Activated CD4-positive, alpha-beta memory T cell treated with anti-CD3 and anti-CD28 coated beads for 36 hours (primary cell): ENCODE measurements at regions not wholly inside any gene's neighbourhood (a gene's known extent, or its start where the extent isn't known, plus 50 kb on each side); places are given as distances from the start of the nearest gene placed in this dataset.

Experiments
- CTCF ChIA-PET: fragments of 350-600 bp; sonication (Branson Sonifier 250); formaldehyde crosslinking; loops from one replicate; lab custom pipeline; 2021; ENCODE audit warnings: antibody characterized with exemption, inconsistent platforms; lab: Charles Lee
- POLR2A ChIA-PET: fragments of 350-600 bp; sonication (Branson Sonifier 250); formaldehyde crosslinking; loops from one replicate; lab custom pipeline; 2021; ENCODE audit warnings: antibody characterized with exemption; lab: Charles Lee
- DNase-seq: peaks from one replicate; pipeline ENCODE4 v3.0.0-alpha.2; 2020
- H3K27ac Mint-ChIP-seq: one replicate; pipeline ENCODE4 v1.8.0; 2021; ENCODE audit warnings: mixed read lengths
- H3K27me3 Mint-ChIP-seq: one replicate; pipeline ENCODE4 v1.8.0; 2021; ENCODE audit warnings: mixed read lengths
- H3K36me3 Mint-ChIP-seq: one replicate; pipeline ENCODE4 v1.8.0; 2021; ENCODE audit warnings: mixed read lengths
- H3K4me1 Mint-ChIP-seq: one replicate; pipeline ENCODE4 v1.8.0; 2021; ENCODE audit warnings: low read depth, mixed read lengths
- H3K4me3 Mint-ChIP-seq: one replicate; pipeline ENCODE4 v1.8.0; 2021; ENCODE audit warnings: mild to moderate bottlenecking, mixed read lengths
- H3K9me3 Mint-ChIP-seq: one replicate; pipeline ENCODE4 v1.8.0; 2021; ENCODE audit warnings: mixed read lengths
- intact Hi-C: fragments of 100-400 bp; cut with micrococcal nuclease; formaldehyde crosslinking; loops from one replicate; pipeline ENCODE4 v1.15.1; 2023

- Mint-ChIP-seq H3K36me3 (no peaks in the 10 kb centered on the region), H3K27me3 (no peaks in the 10 kb centered on the region), H3K27ac (no peak overlapping the region), H3K4me3 (no peak overlapping the region), H3K4me1 (no peaks in the 10 kb centered on the region), H3K9me3 (peaks cover 10% of the 10 kb centered on the region)
- intact Hi-C loops, result no loop called here
- DNase-seq, result no peak
- ChIA-PET POLR2A (no interaction called here), CTCF (no interaction called here)
Observed at GRCh38 chr13:56861476-56861875, 279.2 kb upstream of the PRR20A start.

GRCh38 chr13:56864451-56864850, 276.3 kb upstream of the PRR20A start:
- CTCF ChIA-PET, result no interaction called here
- Mint-ChIP-seq H3K9me3 (peaks cover 16% of the 10 kb centered on the region), H3K27me3 (no peaks in the 10 kb centered on the region), H3K27ac (no peak overlapping the region), H3K4me3 (no peak overlapping the region), H3K4me1 (no peaks in the 10 kb centered on the region), H3K36me3 (no peaks in the 10 kb centered on the region)
- intact Hi-C loops, result no loop called here
- POLR2A ChIA-PET, result no interaction called here
- no peak for DNase-seq

DNA sequence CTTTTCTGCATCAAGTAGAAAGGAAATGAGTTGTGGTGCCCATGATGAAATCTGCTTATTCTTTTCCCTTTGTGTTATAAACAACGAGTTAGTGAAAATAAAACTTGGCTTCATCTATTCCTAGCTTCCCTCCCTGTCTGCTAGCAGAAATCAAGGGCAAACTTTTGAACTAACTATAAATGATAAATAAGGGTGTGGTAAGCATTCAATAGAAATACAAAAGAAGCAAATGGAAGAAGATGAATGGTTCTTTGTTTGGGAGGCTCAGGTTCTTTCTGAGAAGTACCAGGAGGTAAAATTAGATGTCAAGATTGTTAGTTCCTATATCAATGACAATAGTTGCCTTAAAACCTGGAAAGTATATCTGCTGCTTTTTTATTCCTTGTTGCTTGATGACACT, 275.3 kb upstream of the PRR20A start:
- Mint-ChIP-seq H3K36me3 (no peaks in the 10 kb centered on the region), H3K27me3 (no peaks in the 10 kb centered on the region), H3K4me1 (no peaks in the 10 kb centered on the region), H3K9me3 (peaks cover 17% of the 10 kb centered on the region), H3K27ac (no peak overlapping the region), H3K4me3 (no peak overlapping the region)
- intact Hi-C loops, result no loop called here
- CTCF ChIA-PET, result no interaction called here
- no peak for DNase-seq
- POLR2A ChIA-PET, result no interaction called here

DNA sequence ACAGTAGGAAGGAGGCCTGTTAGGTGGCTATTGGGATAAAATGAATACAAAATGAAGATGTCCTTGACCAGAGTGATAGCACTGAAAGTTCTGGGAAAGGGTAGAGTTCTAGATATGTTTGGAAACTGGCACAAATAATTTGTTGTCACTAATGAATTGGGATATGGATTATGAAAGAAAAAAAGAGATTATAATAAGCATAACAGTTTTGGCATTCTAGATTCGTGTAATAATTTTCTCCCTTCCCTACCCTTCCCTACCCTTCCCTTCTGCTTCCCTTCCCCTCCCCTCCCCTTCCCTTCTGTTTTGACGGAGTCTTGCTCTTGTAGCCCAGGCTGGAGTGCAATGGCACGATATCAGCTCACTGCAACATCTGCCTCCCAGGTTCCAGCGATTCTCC, 271.0 kb upstream of the PRR20A start:
- ChIA-PET CTCF (no interaction called here), POLR2A (no interaction called here)
- Mint-ChIP-seq H3K36me3 (no peaks in the 10 kb centered on the region), H3K4me3 (no peak overlapping the region), H3K27me3 (no peaks in the 10 kb centered on the region), H3K27ac (no peak overlapping the region), H3K9me3 (peaks cover 10% of the 10 kb centered on the region), H3K4me1 (no peaks in the 10 kb centered on the region)
- intact Hi-C loops, result no loop called here
- no peak for DNase-seq

- no peaks in the 10 kb centered on the region for H3K4me1 Mint-ChIP-seq
- H3K36me3 Mint-ChIP-seq, result no peaks in the 10 kb centered on the region
- H3K9me3 Mint-ChIP-seq, result peaks cover 12% of the 10 kb centered on the region
- ChIA-PET CTCF (no interaction called here), POLR2A (no interaction called here)
- no peak overlapping the region for H3K4me3 Mint-ChIP-seq
- H3K27me3 Mint-ChIP-seq, result no peaks in the 10 kb centered on the region
- intact Hi-C loops, result no loop called here
- H3K27ac Mint-ChIP-seq, result no peak overlapping the region
- DNase-seq, result no peak
Observed at GRCh38 chr13:56886398-56886797, 254.3 kb upstream of the PRR20A start.

DNA sequence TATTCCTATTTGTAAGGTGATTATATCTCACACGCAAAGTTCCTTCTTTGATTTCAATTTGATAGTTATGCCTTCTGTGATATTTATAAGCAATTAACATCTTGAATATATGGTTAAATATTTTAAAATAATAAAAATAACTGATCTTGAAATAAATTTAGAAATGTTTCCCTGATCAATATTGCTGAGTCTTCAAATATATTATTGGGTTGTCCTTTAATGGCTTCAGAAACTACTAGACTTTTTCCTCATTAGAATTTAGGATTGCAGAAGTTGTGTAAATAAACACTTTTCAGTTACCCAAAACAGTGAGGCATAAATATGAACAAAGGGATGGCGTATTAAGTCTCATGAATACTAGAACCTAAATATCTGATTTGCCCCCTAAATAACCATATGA, 252.3 kb upstream of the PRR20A start:
- Mint-ChIP-seq H3K27ac (no peak overlapping the region), H3K27me3 (no peaks in the 10 kb centered on the region), H3K4me3 (no peak overlapping the region), H3K4me1 (no peaks in the 10 kb centered on the region), H3K36me3 (no peaks in the 10 kb centered on the region), H3K9me3 (peaks cover under 1% of the 10 kb centered on the region)
- intact Hi-C loops, result no loop called here
- ChIA-PET CTCF (no interaction called here), POLR2A (no interaction called here)
- no peak for DNase-seq

DNA sequence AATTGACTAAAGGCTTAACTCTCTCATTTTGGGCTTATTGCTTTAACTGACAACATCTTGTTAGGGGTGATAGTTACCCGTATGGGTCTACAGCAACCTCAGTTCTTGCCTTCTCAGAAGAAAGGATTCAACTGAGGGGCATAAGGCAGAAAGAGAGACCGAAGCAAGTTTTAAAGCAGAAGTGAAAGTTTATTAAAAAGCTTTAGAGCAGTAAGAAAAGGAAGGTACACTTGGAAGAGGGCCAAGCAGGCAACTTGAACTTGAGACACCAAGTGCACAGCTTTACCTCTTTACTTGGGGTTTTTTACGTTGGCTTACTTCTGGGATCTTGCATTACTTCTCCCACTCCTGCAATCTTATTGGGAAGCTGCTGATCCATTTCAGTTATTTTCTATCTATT, 246.9 kb upstream of the PRR20A start:
- no peaks in the 10 kb centered on the region for H3K36me3 Mint-ChIP-seq
- H3K4me1 Mint-ChIP-seq, result no peaks in the 10 kb centered on the region
- H3K27me3 Mint-ChIP-seq, result no peaks in the 10 kb centered on the region
- ChIA-PET POLR2A (no interaction called here), CTCF (no interaction called here)
- H3K9me3 Mint-ChIP-seq, result no peaks in the 10 kb centered on the region
- H3K4me3 Mint-ChIP-seq, result no peak overlapping the region
- intact Hi-C loops, result no loop called here
- DNase-seq, result no peak
- H3K27ac Mint-ChIP-seq, result no peak overlapping the region

DNA sequence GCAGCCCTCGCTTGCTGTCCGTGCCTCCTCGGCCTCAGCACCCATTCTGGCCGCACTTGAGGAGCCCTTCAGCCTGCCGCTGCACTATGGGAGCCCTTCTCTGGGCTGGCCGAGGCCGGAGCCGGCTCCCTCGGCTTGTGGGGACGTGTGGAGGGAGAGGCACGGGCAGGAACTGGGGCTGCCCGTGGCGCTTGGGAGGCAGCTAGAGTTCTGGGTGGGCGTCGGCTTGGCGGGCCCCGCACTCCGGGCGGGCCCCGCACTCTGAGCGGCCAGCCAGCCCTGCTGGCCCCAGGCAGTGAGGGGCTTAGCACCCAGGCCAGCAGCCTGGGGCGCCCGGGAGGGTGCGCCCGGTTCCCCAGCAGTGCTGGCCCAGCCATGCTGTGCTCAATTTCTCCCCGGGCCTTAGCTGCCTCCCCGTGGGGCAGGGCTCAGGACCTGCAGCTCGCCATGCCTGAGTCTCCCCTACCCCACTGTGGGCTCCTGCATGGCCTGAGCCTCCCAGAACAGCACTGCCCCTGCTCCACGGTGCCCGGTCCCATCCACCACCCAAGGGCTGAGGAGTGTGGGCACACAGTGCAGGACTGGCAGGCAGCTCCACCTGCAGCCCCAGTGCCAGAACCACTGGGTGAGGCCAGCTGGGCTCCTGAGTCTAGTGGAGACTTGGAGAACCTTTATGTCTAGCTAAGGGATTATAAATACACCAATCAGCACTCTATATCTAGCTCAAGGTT, 240.0 kb upstream of the PRR20A start:
- Mint-ChIP-seq H3K27me3 (no peaks in the 10 kb centered on the region), H3K27ac (no peak overlapping the region), H3K36me3 (no peaks in the 10 kb centered on the region), H3K4me1 (no peaks in the 10 kb centered on the region), H3K9me3 (peaks cover 14% of the 10 kb centered on the region), H3K4me3 (no peak overlapping the region)
- intact Hi-C loops, result no loop called here
- POLR2A ChIA-PET, result no interaction called here
- DNase-seq, result no peak
- CTCF ChIA-PET, result no interaction called here

- H3K27me3 Mint-ChIP-seq, result no peaks in the 10 kb centered on the region
- CTCF ChIA-PET, result no interaction called here
- POLR2A ChIA-PET, result no interaction called here
- H3K4me3 Mint-ChIP-seq, result no peak overlapping the region
- no peaks in the 10 kb centered on the region for H3K36me3 Mint-ChIP-seq
- no peak overlapping the region for H3K27ac Mint-ChIP-seq
- H3K4me1 Mint-ChIP-seq, result no peaks in the 10 kb centered on the region
- DNase-seq, result no peak
- intact Hi-C loops, result no loop called here
- peaks cover 14% of the 10 kb centered on the region for H3K9me3 Mint-ChIP-seq
Observed at GRCh38 chr13:56902276-56902675, 238.4 kb upstream of the PRR20A start.

DNA sequence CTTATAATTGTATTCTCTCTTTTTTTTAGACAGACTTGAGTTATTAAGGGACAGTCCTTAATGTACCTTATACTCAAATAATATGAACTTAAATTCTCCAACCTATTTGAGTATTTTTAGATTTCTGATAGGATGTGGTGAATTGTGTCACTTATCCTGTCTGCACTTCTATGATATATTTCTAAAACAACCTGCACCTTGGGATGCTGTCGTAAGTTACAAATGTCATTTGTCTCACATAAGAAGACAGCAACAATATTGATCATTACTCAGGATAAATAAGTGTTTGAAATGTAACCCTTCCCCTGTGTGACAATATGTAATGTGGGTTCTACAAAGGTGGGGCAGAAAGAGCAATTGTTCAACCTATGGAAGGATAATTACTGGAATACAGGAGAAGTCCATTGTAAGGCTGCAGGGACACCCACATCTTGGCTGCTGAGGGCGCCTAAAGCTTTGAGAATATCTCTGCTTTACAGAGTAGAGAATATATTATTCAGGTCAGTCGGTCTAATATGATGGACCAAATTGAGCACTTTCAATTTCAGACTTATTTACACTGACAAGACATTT, 236.9 kb upstream of the PRR20A start:
- H3K36me3 Mint-ChIP-seq, result no peaks in the 10 kb centered on the region
- no peaks in the 10 kb centered on the region for H3K4me1 Mint-ChIP-seq
- ChIA-PET CTCF (no interaction called here), POLR2A (no interaction called here)
- no peak overlapping the region for H3K4me3 Mint-ChIP-seq
- intact Hi-C loops, result no loop called here
- peaks cover 14% of the 10 kb centered on the region for H3K9me3 Mint-ChIP-seq
- no peaks in the 10 kb centered on the region for H3K27me3 Mint-ChIP-seq
- no peak for DNase-seq
- H3K27ac Mint-ChIP-seq, result no peak overlapping the region

DNA sequence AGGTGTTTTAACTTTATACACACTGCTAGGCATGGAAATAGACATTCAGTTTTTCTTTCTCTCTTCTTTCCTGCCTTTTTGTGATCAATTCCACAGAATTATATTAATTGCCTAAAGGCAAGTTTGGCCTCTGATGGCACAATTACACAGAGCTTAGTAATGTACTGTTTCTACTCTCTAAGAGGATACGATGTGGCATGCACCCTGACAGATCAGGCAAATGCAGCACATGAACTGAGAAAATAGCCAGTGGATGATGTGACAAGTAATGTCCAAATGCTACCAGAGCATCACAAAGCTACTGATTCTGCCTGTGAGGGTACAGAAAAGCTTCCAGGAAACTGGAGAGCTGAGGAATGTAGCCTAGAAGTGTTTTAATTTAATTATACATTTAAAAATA, 233.8 kb upstream of the PRR20A start:
- no peak overlapping the region for H3K4me3 Mint-ChIP-seq
- no peaks in the 10 kb centered on the region for H3K27me3 Mint-ChIP-seq
- POLR2A ChIA-PET, result no interaction called here
- no peak for DNase-seq
- no peaks in the 10 kb centered on the region for H3K36me3 Mint-ChIP-seq
- peaks cover 6% of the 10 kb centered on the region for H3K9me3 Mint-ChIP-seq
- no peaks in the 10 kb centered on the region for H3K4me1 Mint-ChIP-seq
- H3K27ac Mint-ChIP-seq, result no peak overlapping the region
- intact Hi-C loops, result no loop called here
- CTCF ChIA-PET, result no interaction called here

GRCh38 chr13:56907766-56908165, 233.0 kb upstream of the PRR20A start:
- Mint-ChIP-seq H3K36me3 (no peaks in the 10 kb centered on the region), H3K9me3 (peaks cover 3% of the 10 kb centered on the region), H3K27ac (no peak overlapping the region), H3K4me3 (no peak overlapping the region), H3K27me3 (no peaks in the 10 kb centered on the region), H3K4me1 (no peaks in the 10 kb centered on the region)
- intact Hi-C loops, result no loop called here
- CTCF ChIA-PET, result no interaction called here
- DNase-seq, result no peak
- POLR2A ChIA-PET, result no interaction called here

GRCh38 chr13:56909896-56910600, 230.7 kb upstream of the PRR20A start:
- POLR2A ChIA-PET, result no interaction called here
- Mint-ChIP-seq H3K9me3 (no peaks in the 10 kb centered on the region), H3K27me3 (no peaks in the 10 kb centered on the region), H3K27ac (no peak overlapping the region), H3K4me1 (no peaks in the 10 kb centered on the region), H3K4me3 (no peak overlapping the region), H3K36me3 (no peaks in the 10 kb centered on the region)
- CTCF ChIA-PET, result no interaction called here
- intact Hi-C loops, result no loop called here
- DNase-seq, result no peak
